NCI-H524 treated with DMSO at 0.1 percent for 48 hours (cell line): ENCODE measurements at regions not wholly inside any gene's neighbourhood (a gene's known extent, or its start where the extent isn't known, plus 50 kb on each side); places are given as distances from the start of the nearest gene placed in this dataset.
"Not testable (repeated sequence)": the region's sequence is repeated elsewhere in the genome, so short reads cannot be mapped to it uniquely, and the experiment has no call there.

ENCODE experiments used
- DNase-seq: peaks from one replicate; lab custom pipeline; 2025; lab: John Stamatoyannopoulos, UW

DNA sequence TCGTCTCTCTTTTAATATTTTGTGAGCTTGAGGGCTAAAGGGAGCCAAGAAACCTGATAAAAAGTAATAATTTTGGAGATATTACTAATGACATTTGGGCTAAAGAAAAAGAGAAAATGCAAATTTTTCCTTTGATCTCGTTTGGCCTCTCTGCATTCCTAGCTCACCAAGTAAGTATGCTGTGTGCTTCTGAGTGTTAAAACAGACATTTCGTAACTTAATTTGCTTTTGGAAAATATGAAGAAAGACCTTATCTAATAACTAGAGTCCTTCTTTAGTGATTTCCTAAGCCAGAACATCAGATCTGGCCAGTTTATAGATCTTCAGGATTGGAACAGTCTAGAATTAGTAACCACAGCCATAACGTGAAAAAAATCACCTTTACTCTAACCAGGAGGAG lies 872.9 kb upstream of the SLC35B3 start:
- DNase-seq = no peak

DNA sequence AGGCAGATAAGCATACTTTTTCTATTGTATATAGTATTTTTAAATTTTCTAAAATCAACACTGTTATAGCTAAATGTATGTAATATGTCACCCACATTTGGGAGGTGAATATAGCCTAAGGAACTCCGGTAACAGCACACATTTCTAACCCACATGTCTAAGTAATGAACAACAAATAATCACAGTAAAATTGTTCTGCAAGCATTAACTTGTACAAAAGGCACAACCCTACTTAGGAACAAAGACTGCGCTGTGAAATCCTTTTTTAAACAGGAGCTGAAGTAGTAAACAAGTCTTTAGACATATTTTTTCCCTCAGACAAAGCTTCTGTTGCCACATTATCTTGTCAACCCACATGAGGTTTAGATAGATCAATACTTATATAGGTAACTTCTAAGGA lies 872.4 kb upstream of the SLC35B3 start:
- no peak for DNase-seq

DNA sequence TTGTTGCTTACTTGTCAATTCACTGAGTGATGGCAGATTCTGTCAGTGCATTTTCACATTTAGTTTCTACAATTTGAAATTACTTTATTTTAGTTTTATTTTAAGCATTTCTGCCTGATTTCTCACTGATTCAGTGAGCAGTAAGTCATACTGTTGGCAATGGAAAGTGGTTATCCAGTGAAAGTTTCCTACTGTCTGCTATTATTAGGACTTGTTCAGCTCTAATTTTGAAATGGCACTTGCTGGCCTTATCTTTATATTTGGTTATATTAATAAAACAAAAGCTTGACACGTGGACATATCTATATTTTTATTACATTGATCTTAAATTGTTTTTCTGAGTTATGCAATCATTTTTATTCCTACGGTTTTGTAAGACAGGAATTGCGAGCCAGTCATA lies 871.8 kb upstream of the SLC35B3 start:
- DNase-seq = no peak

DNA sequence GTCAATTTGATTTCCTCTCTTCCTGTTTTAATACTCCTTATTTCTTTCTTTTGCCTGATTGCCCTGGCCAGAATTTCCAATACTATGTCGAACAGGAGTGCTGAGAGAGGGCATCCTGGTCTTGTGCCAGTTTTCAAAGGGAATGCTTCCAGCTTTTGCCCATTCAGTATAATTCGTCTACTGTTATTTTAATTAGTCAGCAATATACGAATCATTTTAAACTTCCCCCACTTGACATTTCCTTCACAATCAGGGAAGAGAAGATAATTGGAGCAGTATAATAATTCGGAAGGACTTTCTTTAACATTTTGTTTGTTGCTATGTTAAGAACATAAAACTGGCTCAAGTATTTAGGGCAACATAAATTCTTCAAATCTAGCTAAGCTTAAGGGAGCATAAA lies 860.3 kb upstream of the SLC35B3 start:
- no peak for DNase-seq

DNA sequence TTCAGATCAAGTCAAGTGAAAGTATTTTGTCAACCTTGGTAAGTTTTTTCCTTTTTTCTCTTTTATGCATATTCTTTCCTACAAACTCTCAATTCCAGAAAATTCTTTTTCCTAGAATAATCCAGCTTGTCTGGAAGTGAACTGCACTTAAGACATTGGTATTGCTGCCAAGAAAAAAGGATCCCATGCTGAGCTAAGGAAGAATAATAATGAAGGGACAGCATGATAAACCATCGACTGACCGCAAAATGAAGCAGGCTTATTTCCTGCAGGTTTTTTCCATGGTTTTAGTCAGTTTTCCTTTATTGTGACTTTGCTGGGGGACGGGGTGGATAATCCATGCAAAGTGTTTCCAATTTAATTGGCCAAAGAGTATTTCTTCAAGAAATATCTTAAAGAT lies 857.6 kb upstream of the SLC35B3 start:
- DNase-seq = no peak

DNA sequence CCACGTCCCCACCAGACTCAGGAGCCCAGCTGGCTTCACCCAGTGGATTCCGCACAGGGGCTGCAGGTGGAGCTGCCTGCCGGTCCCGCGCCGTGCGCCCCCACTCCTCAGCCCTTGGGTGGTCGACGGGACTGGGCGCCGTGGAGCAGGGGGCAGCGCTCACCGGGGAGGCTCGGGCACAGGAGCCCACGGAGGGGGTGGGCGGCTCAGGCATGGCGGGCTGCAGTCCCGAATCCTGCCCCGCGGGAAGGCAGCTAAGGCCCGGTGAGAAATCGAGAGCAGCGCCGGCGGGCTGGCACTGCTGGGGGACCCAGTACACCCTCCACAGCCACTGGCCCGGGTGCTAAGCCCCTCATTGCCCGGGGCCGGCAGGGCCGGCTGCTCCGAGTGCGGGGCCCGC lies 855.0 kb upstream of the SLC35B3 start:
- not testable (repeated sequence) for DNase-seq

DNA sequence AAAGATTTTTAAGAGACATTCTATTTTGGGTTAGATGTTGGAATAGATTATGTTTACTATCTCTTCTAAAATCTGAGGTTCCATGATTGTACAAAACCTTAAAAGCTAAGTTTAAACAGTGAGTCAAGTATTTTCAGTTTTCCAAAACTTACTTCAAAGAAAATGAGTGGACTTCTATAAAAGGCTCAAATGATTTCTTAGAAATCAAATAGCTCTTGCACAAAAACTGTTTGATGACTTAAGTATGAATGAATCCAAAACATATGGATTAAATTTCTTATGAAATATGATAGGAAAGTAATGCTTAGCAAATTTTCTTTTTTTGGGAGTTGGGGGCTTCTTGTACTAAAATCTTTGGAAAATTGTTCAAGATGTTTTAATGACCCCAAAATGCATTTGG lies 837.3 kb upstream of the SLC35B3 start:
- no peak for DNase-seq

DNA sequence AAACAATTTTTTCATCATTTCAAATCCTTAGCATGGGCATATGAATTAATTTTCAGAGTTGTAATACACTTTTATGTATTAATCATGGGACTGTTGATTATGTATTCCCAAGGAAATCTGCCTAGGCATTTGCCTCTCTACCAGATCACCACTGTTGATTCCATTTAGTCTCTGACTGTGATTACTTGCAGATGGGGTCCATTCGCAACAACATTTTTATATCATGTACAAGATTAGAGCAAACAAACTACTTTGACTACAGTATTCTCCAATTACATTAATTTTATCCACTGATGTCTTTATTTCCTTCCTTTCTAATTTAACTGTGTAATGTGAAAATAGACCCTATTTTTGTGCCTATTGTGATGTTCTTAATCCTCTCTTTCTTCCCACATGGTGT lies 831.4 kb upstream of the SLC35B3 start:
- no peak for DNase-seq

DNA sequence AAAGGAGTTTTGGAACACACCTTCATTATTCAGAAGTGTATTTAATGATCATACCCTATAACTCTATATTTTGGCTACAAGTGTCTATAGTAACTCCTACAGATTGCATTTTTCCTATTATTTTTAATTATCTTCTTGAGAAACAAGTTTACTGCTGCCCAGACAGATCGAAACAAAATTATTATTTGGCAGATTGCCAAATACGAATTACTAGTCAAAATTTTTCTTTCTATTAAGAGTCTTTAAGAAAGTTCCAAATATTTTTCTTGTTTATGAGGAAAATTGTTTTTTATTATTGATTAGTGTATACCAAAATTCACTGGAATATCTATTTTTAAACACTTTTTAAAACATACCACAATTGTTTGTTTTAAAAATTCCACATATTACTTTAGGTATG lies 821.9 kb upstream of the SLC35B3 start:
- DNase-seq = no peak

DNA sequence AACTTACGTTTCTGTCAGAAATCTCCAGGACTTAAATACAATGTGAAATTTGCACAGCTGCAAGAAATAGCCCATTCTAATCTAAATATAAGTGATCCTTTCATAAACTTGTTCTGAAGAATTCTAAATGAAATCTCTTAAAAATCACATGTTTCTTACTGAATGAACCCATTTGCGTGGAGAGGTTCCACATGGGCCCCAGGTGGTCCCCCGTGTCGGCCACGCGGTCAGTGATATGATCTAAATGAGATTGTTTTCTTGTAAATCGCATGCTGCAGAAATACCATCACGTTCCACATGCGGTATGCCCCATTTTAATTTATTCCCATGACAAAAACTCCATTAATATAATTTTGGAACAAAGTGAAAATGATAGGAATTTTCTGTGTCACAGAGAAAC lies 818.9 kb upstream of the SLC35B3 start:
- DNase-seq = no peak

DNA sequence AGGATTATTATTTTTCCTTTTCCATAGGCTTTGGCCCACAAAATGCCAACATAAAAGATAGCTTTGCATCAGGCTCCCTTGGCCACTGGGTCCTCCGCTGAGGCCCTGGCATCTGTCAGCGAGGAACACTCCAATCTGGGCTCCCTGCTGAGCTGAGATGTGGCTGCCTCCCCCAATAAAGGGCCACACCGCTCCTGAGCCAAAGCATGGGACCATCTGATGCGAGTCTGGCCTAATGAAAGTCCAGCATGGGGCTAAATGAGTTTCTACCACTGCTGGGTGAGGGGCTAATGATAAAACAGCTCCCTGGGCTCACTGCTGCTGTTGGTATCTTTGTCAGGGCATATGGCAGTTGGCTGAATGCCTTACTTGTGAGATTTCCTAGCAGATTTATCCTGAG lies 817.5 kb upstream of the SLC35B3 start:
- peak; percentile 26 for DNase-seq

DNA sequence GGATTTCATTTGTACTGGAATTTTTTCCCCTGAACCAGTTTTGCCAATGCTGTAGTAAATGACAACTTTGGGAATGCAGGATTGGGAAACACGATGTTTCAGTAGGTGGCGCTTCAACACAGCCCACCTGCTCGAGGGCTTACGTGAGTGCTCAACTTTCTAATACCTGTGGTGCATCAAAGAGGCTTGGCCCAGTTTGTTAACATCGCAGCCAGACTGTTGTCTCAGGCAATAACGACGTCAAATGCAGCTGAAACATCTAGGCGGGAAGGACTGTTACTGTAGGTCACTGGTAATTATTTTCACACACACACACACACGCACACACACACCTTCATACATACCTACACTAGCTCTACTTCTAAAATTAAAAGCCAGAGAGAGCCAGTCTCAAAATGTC lies 815.5 kb upstream of the SLC35B3 start:
- DNase-seq = no peak

DNA sequence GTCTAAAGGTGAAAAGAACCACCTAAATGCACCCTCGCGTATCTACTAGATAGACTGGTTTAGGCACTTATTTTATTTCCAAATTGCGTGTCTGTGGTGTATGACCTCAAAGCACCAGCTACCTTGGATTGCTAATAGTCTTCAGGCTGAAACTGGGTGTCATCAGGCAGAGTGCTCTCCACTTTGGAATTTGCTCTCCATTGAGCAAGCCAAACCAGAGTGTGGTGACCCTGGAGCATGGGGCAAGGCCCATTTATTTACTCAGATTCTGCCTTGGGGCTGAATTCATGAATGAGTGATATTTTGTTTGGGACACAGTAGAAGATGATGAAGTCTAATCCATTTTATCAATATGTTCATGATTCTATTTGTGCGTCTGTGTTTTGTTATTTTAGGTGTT lies 812.8 kb upstream of the SLC35B3 start:
- no peak for DNase-seq

DNA sequence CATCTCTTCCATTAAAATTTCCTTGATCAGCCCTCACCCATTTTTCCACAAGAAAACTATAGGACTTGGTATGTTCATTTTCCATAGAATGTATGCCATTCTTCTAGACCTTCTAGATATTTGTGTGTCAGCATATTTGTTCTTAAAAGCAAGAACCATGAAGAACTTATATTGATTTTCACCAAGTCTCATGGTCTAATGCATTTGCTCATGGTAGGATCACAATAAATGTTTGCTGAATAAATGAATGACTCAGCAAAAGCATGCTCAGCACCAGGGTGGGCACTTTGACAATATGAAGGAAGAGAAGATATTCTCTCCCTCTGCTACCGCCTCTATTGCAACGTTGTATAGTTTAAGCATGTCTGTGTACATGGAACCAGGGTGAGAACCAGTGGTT lies 805.5 kb upstream of the SLC35B3 start:
- DNase-seq = no peak

DNA sequence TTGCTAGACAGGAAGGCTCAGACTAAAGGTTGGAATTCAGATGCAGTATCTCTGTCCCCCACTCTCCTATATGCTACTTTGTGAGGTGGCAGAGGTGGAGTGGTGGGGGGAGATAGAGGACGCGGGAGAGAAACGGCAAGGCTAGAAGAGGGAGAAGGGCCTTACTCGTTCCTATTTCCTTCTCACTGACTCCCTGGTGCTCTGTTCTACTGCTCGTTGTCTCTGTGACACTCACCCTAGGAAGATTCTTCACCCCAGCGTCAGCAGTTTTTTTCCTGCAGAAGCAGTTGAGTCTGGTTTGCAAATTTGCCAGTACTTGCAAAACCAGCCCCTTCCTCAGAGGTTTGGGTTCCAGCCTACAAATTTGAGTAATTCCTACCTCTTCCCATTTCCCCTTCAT lies 801.1 kb upstream of the SLC35B3 start:
- no peak for DNase-seq

DNA sequence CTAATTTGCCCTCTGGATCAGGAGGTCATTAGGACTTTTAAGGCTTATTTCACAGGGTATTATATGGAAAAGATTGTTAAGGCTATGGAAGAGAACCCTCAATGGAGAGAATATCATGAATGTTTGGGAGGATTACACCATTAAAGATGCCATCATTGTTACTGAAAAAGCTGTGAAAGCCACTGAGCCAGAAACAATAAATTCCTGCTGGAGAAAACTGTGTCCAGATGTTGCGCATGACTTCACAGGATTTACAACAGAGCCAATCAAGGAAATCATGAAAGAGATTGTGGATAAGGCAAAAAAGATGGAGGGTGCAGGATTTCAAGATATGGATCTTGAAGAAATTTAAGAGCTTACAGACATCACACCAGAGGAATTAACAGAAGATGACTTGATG lies 798.3 kb upstream of the SLC35B3 start:
- DNase-seq = no peak

DNA sequence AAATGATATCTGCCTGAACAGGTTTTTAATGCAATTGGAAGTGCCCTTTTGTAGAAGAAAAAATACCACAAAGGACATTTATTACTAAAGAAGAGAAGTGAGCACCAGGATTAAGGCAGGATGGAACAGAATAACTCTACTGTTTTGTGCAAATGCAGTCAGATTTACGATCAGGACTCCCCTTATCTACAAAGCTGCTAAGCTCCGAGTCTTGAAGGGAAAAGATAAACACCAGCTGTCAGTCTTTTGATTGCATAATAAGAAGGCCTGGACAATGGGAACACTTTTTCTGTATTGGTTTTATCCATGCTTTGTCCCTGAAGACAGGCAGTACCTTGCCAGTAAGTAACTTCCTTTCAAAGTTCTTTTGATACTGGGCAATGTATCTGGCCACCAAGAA lies 797.9 kb upstream of the SLC35B3 start:
- DNase-seq = no peak

DNA sequence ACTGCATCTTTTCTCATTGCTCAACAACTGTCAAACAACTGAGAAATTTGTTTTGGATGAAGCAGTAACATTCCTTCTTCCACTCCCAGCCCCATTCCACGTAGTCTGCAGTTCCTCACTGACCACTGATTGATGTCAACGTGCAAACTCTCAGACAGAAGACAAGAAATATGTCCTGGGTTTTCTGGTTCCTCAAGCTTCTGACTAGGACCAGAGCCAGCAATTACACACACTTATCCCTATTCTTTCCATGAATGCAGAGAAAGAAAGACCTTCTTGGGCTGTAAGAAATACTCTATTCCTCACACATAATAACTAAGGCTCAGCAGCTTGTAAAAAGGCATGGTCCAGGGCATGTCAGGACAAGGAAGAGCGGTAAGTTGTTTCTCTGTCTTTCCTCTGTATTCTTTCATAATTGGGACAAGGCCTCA lies 790.1 kb upstream of the SLC35B3 start:
- no peak for DNase-seq

DNA sequence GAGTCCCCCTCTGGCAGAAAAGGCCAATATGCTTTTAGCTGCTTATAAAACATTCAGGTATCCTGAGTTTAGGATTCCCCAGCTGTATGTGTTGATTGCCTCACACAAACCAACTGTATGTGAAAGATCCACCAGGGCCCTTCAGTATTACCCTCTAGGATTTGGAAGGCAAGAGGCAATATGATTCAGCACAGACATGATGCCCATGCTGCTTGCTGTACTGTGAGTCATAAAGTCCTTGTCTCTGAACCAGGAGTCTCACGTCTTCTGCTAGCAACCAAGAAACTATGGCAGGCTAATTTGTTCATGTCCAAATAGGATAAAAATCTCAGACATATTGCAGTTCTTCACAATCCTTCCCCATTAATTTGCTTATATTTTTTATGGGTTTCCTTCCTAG lies 789.2 kb upstream of the SLC35B3 start:
- DNase-seq = no peak

DNA sequence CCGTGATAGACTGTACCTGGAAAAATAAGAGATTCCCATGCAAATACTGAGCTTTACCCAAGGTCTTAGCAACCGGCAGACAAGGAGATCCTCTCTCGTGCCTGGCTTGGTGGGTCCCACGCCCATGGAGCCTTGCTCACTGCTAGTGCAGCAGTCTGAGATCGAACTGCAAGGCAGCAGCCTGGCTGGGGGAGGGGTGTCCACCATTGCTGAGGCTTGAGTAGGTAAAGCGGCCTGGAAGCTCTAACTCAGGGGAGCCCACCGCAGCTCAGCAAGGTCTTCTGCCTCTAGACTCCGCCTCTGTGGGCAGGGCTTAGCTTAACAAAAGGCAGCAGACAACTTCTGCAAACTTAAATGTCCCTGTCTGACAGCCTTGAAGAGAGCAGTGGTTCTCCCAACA lies 778.4 kb upstream of the SLC35B3 start:
- DNase-seq = not testable (repeated sequence)

DNA sequence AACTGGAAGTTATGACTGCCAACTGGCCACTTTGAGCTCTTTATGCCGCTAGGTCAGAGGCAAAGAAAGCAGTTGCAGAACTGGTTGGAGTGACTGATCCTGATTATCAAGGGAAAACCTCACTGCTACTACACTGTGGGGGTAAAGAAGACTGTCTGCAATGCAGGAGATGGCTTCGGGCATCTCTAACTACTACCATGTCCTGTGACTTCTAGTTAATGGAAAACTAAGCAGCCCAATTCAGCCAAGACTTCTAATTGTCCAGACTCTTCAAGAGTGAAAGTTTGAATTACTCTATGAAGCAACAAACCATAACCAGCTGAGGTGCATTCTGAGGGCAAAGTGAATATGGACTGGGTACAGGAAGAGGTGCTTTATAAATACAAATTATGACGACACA lies 773.6 kb upstream of the SLC35B3 start:
- DNase-seq = no peak

DNA sequence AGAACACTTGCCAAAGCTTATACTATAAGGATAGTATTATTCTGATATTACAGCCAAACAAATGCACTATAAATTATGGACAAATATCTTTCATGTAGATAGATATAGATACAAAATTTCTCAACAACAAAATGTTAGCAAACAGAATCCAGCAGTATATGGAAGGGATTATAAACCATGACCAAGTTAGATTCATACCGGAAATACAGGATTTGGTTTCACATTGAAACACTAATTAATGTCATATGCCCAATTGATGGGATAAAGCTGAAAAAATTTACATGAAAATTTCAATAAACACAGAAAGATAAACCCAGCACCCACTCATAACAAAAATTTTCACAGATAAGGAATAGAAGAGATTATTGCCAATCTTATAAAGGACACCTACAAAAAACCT lies 770.3 kb upstream of the SLC35B3 start:
- DNase-seq = no peak

DNA sequence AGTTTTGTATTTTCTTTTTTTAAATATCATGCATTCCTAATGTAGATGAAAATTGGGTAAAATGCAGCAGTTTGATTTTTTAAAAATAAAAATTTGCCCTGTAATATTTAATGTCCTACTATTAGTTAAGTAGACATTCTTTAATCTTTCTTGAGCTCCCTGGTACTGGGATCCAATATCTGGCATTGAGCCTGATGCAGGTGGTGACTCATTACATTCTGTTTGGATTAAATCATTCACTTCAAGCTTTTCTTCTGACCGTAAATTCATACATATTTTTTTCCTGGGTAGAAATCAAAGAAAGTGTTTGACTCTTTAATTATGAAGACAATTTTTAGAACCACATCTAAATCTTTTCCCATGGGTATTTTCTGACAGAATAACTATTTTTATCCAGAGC lies 768.8 kb upstream of the SLC35B3 start:
- DNase-seq = no peak

DNA sequence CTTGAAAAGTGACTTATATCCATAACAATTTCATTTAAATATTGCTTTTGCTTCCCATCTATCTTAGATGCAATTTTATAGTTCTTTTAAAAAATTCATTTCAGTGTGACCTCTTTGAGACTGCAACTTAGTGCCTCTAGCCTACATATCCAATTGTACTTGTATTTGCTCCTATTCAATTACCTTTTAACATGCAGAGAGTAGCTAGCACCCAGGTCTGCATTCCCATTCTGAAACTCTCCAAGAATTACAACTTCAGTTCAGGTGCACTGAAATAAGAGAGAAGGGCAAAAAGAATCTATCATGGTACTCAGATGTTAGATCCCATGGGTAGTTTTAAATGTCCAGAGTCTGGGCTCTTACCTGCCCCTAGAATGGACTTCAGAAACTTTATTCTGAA lies 765.4 kb upstream of the SLC35B3 start:
- no peak for DNase-seq

DNA sequence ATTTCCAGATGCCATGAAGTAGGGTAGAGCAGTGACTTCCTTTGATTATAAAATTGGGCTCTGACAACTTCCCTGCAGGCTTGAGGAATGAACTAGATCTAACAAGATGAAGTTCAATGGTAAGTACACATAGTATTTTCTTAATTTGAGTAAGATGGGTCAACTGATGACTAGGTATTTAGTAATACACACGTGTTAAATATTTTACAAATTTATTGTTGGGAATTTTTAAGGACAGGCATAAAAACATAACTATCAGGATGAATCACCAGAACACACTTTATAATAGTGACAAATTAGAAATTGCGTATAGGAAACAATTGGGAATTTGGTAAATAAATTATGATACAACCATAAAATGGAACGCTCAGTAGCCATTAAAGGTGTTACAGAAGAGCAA lies 762.4 kb upstream of the SLC35B3 start:
- DNase-seq = no peak
